ENCODE measurements at regions not wholly inside any gene's neighbourhood (a gene's known extent, or its start where the extent isn't known, plus 50 kb on each side); places are given as distances from the start of the nearest gene placed in this dataset.

- no peak overlapping the region for H3K27ac Mint-ChIP-seq
- no peak for DNase-seq
- no peaks in the 10 kb centered on the region for H3K9me3 Mint-ChIP-seq
- no peaks in the 10 kb centered on the region for H3K36me3 Mint-ChIP-seq (ENCODE audit: low read depth)
- ChIA-PET CTCF (interaction anchor here (0.9 kb wide), 1 partner anchor 43 kb away, joined by 3 read pairs; no protein-coding TSS in a partner anchor), POLR2A (interaction anchor here (0.8 kb wide), 1 partner anchor 33 kb away, joined by 3 read pairs; no protein-coding TSS in a partner anchor)
- peaks cover 1% of the 10 kb centered on the region for H3K27me3 Mint-ChIP-seq
- H3K4me3 Mint-ChIP-seq: no peak overlapping the region
- H3K4me1 Mint-ChIP-seq: no peaks in the 10 kb centered on the region
Observed at GRCh38 chr2:37489041-37489456, 144.6 kb downstream of the QPCT start.

- Mint-ChIP-seq H3K27ac (no peak overlapping the region), H3K36me3 (ENCODE audit: low read depth) (no peaks in the 10 kb centered on the region), H3K4me1 (no peaks in the 10 kb centered on the region), H3K4me3 (no peak overlapping the region), H3K9me3 (no peaks in the 10 kb centered on the region), H3K27me3 (peaks cover 1% of the 10 kb centered on the region)
- ChIA-PET CTCF (interaction anchor here (0.9 kb wide), 1 partner anchor 42 kb away, joined by 3 read pairs; no protein-coding TSS in a partner anchor), POLR2A (interaction anchor here (0.8 kb wide), 1 partner anchor 34 kb away, joined by 3 read pairs; no protein-coding TSS in a partner anchor)
- DNase-seq: no peak
Observed at GRCh38 chr2:37489536-37489935, 145.1 kb downstream of the QPCT start.

GRCh38 chr2:37493425-37493824 lies 149.0 kb downstream of the QPCT start:
- CTCF ChIA-PET: no interaction called here
- DNase-seq: no peak
- H3K36me3 Mint-ChIP-seq (ENCODE audit: low read depth): no peaks in the 10 kb centered on the region
- POLR2A ChIA-PET: no interaction called here
- H3K4me1 Mint-ChIP-seq: no peaks in the 10 kb centered on the region
- peaks cover 7% of the 10 kb centered on the region for H3K27me3 Mint-ChIP-seq
- no peak overlapping the region for H3K4me3 Mint-ChIP-seq
- H3K9me3 Mint-ChIP-seq: peaks cover 4% of the 10 kb centered on the region
- H3K27ac Mint-ChIP-seq: no peak overlapping the region

- H3K4me1 Mint-ChIP-seq: peaks cover 2% of the 10 kb centered on the region
- no peak overlapping the region for H3K27ac Mint-ChIP-seq
- peaks cover 9% of the 10 kb centered on the region for H3K27me3 Mint-ChIP-seq
- H3K9me3 Mint-ChIP-seq: peaks cover 4% of the 10 kb centered on the region
- no peak overlapping the region for H3K4me3 Mint-ChIP-seq
- no peak for DNase-seq
- ChIA-PET CTCF (interaction anchor here (0.6 kb wide), 1 partner anchor 250 kb away, joined by 3 read pairs; no protein-coding TSS in a partner anchor), POLR2A (no interaction called here)
- no peaks in the 10 kb centered on the region for H3K36me3 Mint-ChIP-seq (ENCODE audit: low read depth)
Observed at GRCh38 chr2:37499113-37499512, 154.7 kb downstream of the QPCT start.

- CTCF ChIA-PET: interaction anchor here (0.7 kb wide), 1 partner anchor 96 kb away, joined by 3 read pairs; no protein-coding TSS in a partner anchor
- Mint-ChIP-seq H3K4me1 (peaks cover 2% of the 10 kb centered on the region), H3K36me3 (ENCODE audit: low read depth) (no peaks in the 10 kb centered on the region), H3K9me3 (peaks cover 4% of the 10 kb centered on the region), H3K27ac (no peak overlapping the region), H3K4me3 (no peak overlapping the region), H3K27me3 (peaks cover 11% of the 10 kb centered on the region)
- POLR2A ChIA-PET: no interaction called here
- DNase-seq: no peak
Observed at GRCh38 chr2:37500031-37500430, 155.6 kb downstream of the QPCT start.

- POLR2A ChIA-PET: interaction anchor here (1.2 kb wide), 1 partner anchor 48 kb away, joined by 3 read pairs; no protein-coding TSS in a partner anchor
- DNase-seq: no peak
- CTCF ChIA-PET: interaction anchor here (0.8 to 1.1 kb wide), 2 partner anchors 105 to 376 kb away, joined by 3 read pairs; no protein-coding TSS in a partner anchor
- Mint-ChIP-seq H3K4me3 (no peak overlapping the region), H3K4me1 (peaks cover 2% of the 10 kb centered on the region), H3K36me3 (ENCODE audit: low read depth) (no peaks in the 10 kb centered on the region), H3K9me3 (peaks cover 2% of the 10 kb centered on the region), H3K27me3 (peaks cover 8% of the 10 kb centered on the region), H3K27ac (no peak overlapping the region)
Observed at GRCh38 chr2:37501113-37501512, 156.7 kb downstream of the QPCT start.

- ChIA-PET CTCF (no interaction called here), POLR2A (no interaction called here)
- H3K36me3 Mint-ChIP-seq (ENCODE audit: low read depth): no peaks in the 10 kb centered on the region
- H3K27me3 Mint-ChIP-seq: peaks cover 11% of the 10 kb centered on the region
- H3K9me3 Mint-ChIP-seq: no peaks in the 10 kb centered on the region
- no peak overlapping the region for H3K4me3 Mint-ChIP-seq
- no peak overlapping the region for H3K27ac Mint-ChIP-seq
- no peaks in the 10 kb centered on the region for H3K4me1 Mint-ChIP-seq
- no peak for DNase-seq
Observed at GRCh38 chr2:37506407-37507050, 162.1 kb downstream of the QPCT start.

- ChIA-PET POLR2A (no interaction called here), CTCF (no interaction called here)
- Mint-ChIP-seq H3K4me1 (no peaks in the 10 kb centered on the region), H3K4me3 (no peak overlapping the region), H3K27me3 (peaks cover 7% of the 10 kb centered on the region), H3K9me3 (no peaks in the 10 kb centered on the region), H3K27ac (no peak overlapping the region), H3K36me3 (ENCODE audit: low read depth) (no peaks in the 10 kb centered on the region)
- no peak for DNase-seq
Observed at GRCh38 chr2:37507051-37507410, 162.6 kb downstream of the QPCT start.

- Mint-ChIP-seq H3K27ac (no peak overlapping the region), H3K4me1 (no peaks in the 10 kb centered on the region), H3K27me3 (peaks cover 7% of the 10 kb centered on the region), H3K9me3 (no peaks in the 10 kb centered on the region), H3K4me3 (no peak overlapping the region), H3K36me3 (ENCODE audit: low read depth) (no peaks in the 10 kb centered on the region)
- CTCF ChIA-PET: no interaction called here
- POLR2A ChIA-PET: no interaction called here
- no peak for DNase-seq
Observed at GRCh38 chr2:37507703-37508102, 163.3 kb downstream of the QPCT start.

- no peaks in the 10 kb centered on the region for H3K9me3 Mint-ChIP-seq
- no peaks in the 10 kb centered on the region for H3K36me3 Mint-ChIP-seq (ENCODE audit: low read depth)
- no peak overlapping the region for H3K27ac Mint-ChIP-seq
- no peaks in the 10 kb centered on the region for H3K4me1 Mint-ChIP-seq
- ChIA-PET CTCF (no interaction called here), POLR2A (no interaction called here)
- H3K27me3 Mint-ChIP-seq: no peaks in the 10 kb centered on the region
- H3K4me3 Mint-ChIP-seq: no peak overlapping the region
- no peak for DNase-seq
Observed at GRCh38 chr2:37512971-37513370, 158.5 kb downstream of the CDC42EP3 start.

- ChIA-PET POLR2A (interaction anchor here (0.8 kb wide), 1 partner anchor 11 kb away, joined by 3 read pairs; no protein-coding TSS in a partner anchor), CTCF (interaction anchor here (0.9 to 1.6 kb wide), 3 partner anchors 11 to 309 kb away, joined by 3 to 7 read pairs (median 5); no protein-coding TSS in a partner anchor)
- Mint-ChIP-seq H3K9me3 (no peaks in the 10 kb centered on the region), H3K27me3 (peaks cover 8% of the 10 kb centered on the region), H3K27ac (no peak overlapping the region), H3K4me1 (no peaks in the 10 kb centered on the region), H3K4me3 (no peak overlapping the region), H3K36me3 (ENCODE audit: low read depth) (no peaks in the 10 kb centered on the region)
- no peak for DNase-seq
Observed at GRCh38 chr2:37523814-37524362, 147.6 kb downstream of the CDC42EP3 start.

- POLR2A ChIA-PET: no interaction called here
- H3K27me3 Mint-ChIP-seq: peaks cover 8% of the 10 kb centered on the region
Observed at GRCh38 chr2:37526323-37526722, 145.1 kb downstream of the CDC42EP3 start.

GRCh38 chr2:37526856-37527255 lies 144.6 kb downstream of the CDC42EP3 start:
- POLR2A ChIA-PET: no interaction called here
- CTCF ChIA-PET: no interaction called here

More at GRCh38 chr2:37526323-37526722, 145.1 kb downstream of the CDC42EP3 start:
- Mint-ChIP-seq H3K4me1 (no peaks in the 10 kb centered on the region), H3K9me3 (no peaks in the 10 kb centered on the region), H3K36me3 (ENCODE audit: low read depth) (no peaks in the 10 kb centered on the region), H3K27ac (no peak overlapping the region), H3K4me3 (no peak overlapping the region)
- DNase-seq: no peak
- CTCF ChIA-PET: no interaction called here

GRCh38 chr2:37527361-37527760 lies 144.1 kb downstream of the CDC42EP3 start:
- no peak for DNase-seq
- Mint-ChIP-seq H3K4me3 (no peak overlapping the region), H3K27me3 (peaks cover 11% of the 10 kb centered on the region), H3K9me3 (no peaks in the 10 kb centered on the region), H3K27ac (no peak overlapping the region), H3K4me1 (no peaks in the 10 kb centered on the region), H3K36me3 (ENCODE audit: low read depth) (no peaks in the 10 kb centered on the region)
- ChIA-PET POLR2A (no interaction called here), CTCF (interaction anchor here (0.7 kb wide), 2 partner anchors 42 to 91 kb away, joined by 4 to 5 read pairs; no protein-coding TSS in a partner anchor)

More at GRCh38 chr2:37526856-37527255, 144.6 kb downstream of the CDC42EP3 start:
- no peak for DNase-seq
- no peaks in the 10 kb centered on the region for H3K4me1 Mint-ChIP-seq
- no peak overlapping the region for H3K4me3 Mint-ChIP-seq
- no peaks in the 10 kb centered on the region for H3K36me3 Mint-ChIP-seq (ENCODE audit: low read depth)
- no peaks in the 10 kb centered on the region for H3K9me3 Mint-ChIP-seq
- H3K27ac Mint-ChIP-seq: no peak overlapping the region
- peaks cover 8% of the 10 kb centered on the region for H3K27me3 Mint-ChIP-seq
